ENCODE measurements at regions not wholly inside any gene's neighbourhood (a gene's known extent, or its start where the extent isn't known, plus 50 kb on each side); places are given as distances from the start of the nearest gene placed in this dataset.

- Histone ChIP-seq H3K9me3 (ENCODE audit: control insufficient read depth in 2 of 3, insufficient read depth in 1 of 3, low read length in 3 of 3) (no peaks in the 10 kb centered on the region), H3K4me3 (ENCODE audit: low read length in 3 of 3) (no peak overlapping the region), H3K9ac (ENCODE audit: low read length in 3 of 3) (no peak overlapping the region), H3K27me3 (ENCODE audit: control insufficient read depth, insufficient read depth, low read length) (no peaks in the 10 kb centered on the region), H3K36me3 (ENCODE audit: control insufficient read depth in 2 of 3, insufficient read depth in 3 of 3, low read length in 3 of 3) (no peaks in the 10 kb centered on the region), H3K4me1 (ENCODE audit: control insufficient read depth in 2 of 3, insufficient read depth in 2 of 3, low read depth in 1 of 3, low read length in 3 of 3) (peaks cover 0 to 2% (median 0%) of the 10 kb centered on the region in 3 donors), H3K27ac (ENCODE audit: low read depth in 2 of 2, low read length in 2 of 2) (no peak overlapping the region)
- no peak for DNase-seq
- no peak for TF ChIP-seq CTCF (IDR thresholded peaks at IDR 0.05; ENCODE audit: borderline replicate concordance, extremely low read depth, insufficient read depth)
- no peak for FAIRE-seq
- intact Hi-C loops (cut with DNase I): no loop called here
These were observed 239.4 kb upstream of the CAMK1G start for GRCh38 chr1:209344156-209344555.

DNA sequence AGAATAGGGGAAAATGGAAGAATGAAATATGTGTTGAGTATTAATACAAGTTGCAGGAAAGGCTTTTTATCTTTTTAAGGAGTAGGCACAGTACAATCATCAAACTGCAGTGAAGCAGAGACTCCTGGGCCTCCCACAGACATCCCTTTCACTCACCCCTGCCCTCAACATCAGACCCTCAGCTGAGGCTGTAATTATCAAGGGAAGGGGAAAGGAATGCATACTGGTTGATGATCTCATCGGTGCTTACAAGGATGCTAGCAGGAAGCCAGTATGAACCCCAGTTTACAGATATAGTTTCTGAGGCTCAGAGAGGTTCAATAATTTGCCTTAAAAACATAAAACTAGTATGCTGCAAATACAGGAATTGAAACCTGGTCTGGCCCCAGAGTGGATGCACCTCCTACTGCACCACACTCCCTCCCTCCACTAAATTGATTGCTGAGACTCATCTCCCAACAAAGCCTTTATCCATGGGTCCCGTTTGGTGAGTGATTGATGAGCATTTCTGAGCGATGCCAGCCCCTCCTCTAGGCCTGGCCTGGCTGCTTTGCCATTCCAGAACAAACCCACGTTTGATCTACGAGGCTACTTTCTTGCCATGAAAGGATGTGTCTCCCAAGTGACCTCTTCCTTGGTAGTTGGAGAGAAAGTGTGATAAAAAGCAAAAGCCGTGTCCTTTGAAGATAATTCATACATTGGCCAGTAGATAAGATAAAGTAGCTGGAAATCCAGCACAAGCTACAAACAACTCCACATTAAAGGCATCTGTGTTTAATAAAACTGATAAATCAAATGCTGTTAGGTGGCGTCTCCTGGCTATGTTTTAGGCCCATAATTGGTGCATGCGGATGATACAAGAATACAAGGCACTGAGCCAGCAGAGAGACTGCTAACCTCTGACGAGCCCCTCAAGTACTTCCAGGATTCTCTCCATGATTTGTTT, 233.9 kb upstream of the CAMK1G start:
- H3K4me3 ChIP-seq (ENCODE audit: low read length in 3 of 3): no peak overlapping the region
- no peak for FAIRE-seq
- peaks cover 0 to 4% (median 0%) of the 10 kb centered on the region in 3 donors for H3K4me1 ChIP-seq (ENCODE audit: control insufficient read depth in 2 of 3, insufficient read depth in 2 of 3, low read depth in 1 of 3, low read length in 3 of 3)
- no peak for TF ChIP-seq CTCF (IDR thresholded peaks at IDR 0.05; ENCODE audit: borderline replicate concordance, extremely low read depth, insufficient read depth)
- intact Hi-C loops (cut with DNase I): no loop called here
- no peak overlapping the region for H3K9ac ChIP-seq (ENCODE audit: low read length in 3 of 3)
- no peaks in the 10 kb centered on the region for H3K9me3 ChIP-seq (ENCODE audit: control insufficient read depth in 2 of 3, insufficient read depth in 1 of 3, low read length in 3 of 3)
- H3K36me3 ChIP-seq (ENCODE audit: control insufficient read depth in 2 of 3, insufficient read depth in 3 of 3, low read length in 3 of 3): no peaks in the 10 kb centered on the region
- H3K27me3 ChIP-seq (ENCODE audit: control insufficient read depth, insufficient read depth, low read length): no peaks in the 10 kb centered on the region
- DNase-seq: peak in 4 of 5 donors; percentile 50 to 78 (median 68)
- no peak overlapping the region for H3K27ac ChIP-seq (ENCODE audit: low read depth in 2 of 2, low read length in 2 of 2)

- peaks cover 0 to 4% (median 0%) of the 10 kb centered on the region in 3 donors for H3K4me1 ChIP-seq (ENCODE audit: control insufficient read depth in 2 of 3, insufficient read depth in 2 of 3, low read depth in 1 of 3, low read length in 3 of 3)
- DNase-seq (no peak), FAIRE-seq (no peak)
- H3K36me3 ChIP-seq (ENCODE audit: control insufficient read depth in 2 of 3, insufficient read depth in 3 of 3, low read length in 3 of 3): no peaks in the 10 kb centered on the region
- H3K4me3 ChIP-seq (ENCODE audit: low read length in 3 of 3): no peak overlapping the region
- H3K27ac ChIP-seq (ENCODE audit: low read depth in 2 of 2, low read length in 2 of 2): no peak overlapping the region
- H3K9me3 ChIP-seq (ENCODE audit: control insufficient read depth in 2 of 3, insufficient read depth in 1 of 3, low read length in 3 of 3): no peaks in the 10 kb centered on the region
- no peak for TF ChIP-seq CTCF (IDR thresholded peaks at IDR 0.05; ENCODE audit: borderline replicate concordance, extremely low read depth, insufficient read depth)
- intact Hi-C loops (cut with DNase I): no loop called here
- H3K9ac ChIP-seq (ENCODE audit: low read length in 3 of 3): no peak overlapping the region
- H3K27me3 ChIP-seq (ENCODE audit: control insufficient read depth, insufficient read depth, low read length): no peaks in the 10 kb centered on the region
These were observed 230.5 kb upstream of the CAMK1G start for GRCh38 chr1:209353053-209353452.
